Skeletal muscle tissue (tissue), 3 donors: ENCODE measurements at regions not wholly inside any gene's neighbourhood (a gene's known extent, or its start where the extent isn't known, plus 50 kb on each side); places are given as distances from the start of the nearest gene placed in this dataset.
A peak's percentile ranks its signal among the peaks of the same experiment; 100 is the strongest.
"Not testable (repeated sequence)": the region's sequence is repeated elsewhere in the genome, so short reads cannot be mapped to it uniquely, and the experiment has no call there.

Source experiments
- H3K27ac ChIP-seq: one replicate; pipeline ENCODE4 v1.7.0; 2013; ENCODE audit warnings: mild to moderate bottlenecking, low read depth, low read length, inconsistent platforms
- H3K27me3 ChIP-seq, 3 donors: one replicate each; pipeline ENCODE4 v1.7.0; 2013; ENCODE audit warnings: low read length in 3 of 3; ENCODE audit not compliant: control insufficient read depth in 3 of 3, insufficient read depth in 3 of 3
- H3K36me3 ChIP-seq, 3 donors: one replicate each; pipeline ENCODE4 v1.7.0; 2013; ENCODE audit warnings: low read length in 3 of 3; ENCODE audit not compliant: control insufficient read depth in 3 of 3, insufficient read depth in 3 of 3
- H3K4me1 ChIP-seq, 3 donors: one replicate each; pipeline ENCODE4 v1.7.0; 2013; ENCODE audit warnings: low read length in 3 of 3, mild to moderate bottlenecking in 3 of 3; ENCODE audit not compliant: control insufficient read depth in 3 of 3, insufficient read depth in 3 of 3
- H3K4me3 ChIP-seq, 3 donors: one replicate each; pipeline ENCODE4 v1.7.0; 2013; ENCODE audit warnings: low read length in 3 of 3
- H3K9ac ChIP-seq, 3 donors: one replicate each; pipeline ENCODE4 v1.7.0; 2013; ENCODE audit warnings: low read length in 3 of 3, mild to moderate bottlenecking in 3 of 3, moderate library complexity in 2 of 3, low read depth in 1 of 3
- H3K9me3 ChIP-seq, 3 donors: one replicate each; pipeline ENCODE4 v1.7.0; 2013; ENCODE audit warnings: low read length in 3 of 3; ENCODE audit not compliant: control insufficient read depth in 3 of 3
- donor health status: Osteomylitis.

DNA sequence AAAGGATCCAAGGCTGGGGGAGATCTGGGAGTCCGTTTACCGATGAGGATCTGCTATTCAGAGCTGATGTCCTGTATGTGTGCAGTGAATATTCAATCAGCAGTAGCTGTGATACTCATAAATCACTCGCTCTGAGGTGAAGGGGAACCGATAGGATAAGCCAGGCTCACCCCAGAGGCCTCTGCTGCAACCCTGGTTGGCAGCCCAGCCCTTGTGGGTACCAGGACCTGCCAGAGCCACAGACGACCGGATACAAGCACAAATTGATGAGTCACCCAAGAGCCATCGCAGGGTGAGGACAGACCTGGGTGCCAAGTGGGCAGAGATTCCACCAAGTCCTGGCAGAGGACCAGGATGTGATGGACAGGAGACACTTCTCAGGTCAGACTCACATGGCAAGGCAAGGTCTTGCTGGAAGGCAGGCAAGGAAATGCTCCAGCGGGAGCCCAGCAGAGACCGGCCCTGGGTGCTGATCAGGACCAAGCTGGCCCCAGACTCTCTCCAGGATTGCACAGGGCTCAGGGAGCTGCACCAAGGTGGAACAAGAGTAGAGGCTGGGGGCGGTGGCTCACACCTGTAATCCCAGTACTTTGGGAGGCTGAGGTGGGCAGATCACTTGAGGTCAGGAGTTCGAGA, 112.2 kb upstream of the ZNF479 start:
- not testable (repeated sequence) for H3K27ac ChIP-seq, H3K4me3 ChIP-seq, H3K4me1 ChIP-seq, H3K27me3 ChIP-seq, H3K36me3 ChIP-seq, H3K9ac ChIP-seq, H3K9me3 ChIP-seq

DNA sequence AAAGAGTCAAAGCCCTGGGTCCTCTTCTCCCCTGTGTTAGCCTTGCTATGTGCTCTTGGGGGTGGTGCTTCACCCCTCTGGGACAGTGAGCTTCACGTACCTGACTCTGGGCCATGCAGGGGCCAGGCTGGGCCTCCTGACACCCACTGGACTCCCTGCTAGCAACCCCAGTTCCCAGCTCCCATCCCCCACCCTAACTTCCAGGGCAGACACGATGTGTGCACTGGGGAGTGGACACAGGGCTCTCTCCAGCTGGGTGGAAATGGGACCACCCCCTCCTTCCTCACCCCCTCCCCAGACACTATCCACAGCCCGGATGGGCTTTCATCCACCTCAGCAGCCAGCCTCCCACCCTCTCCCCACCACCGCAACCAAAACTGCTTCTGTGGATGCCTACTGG, 113.0 kb upstream of the ZNF479 start:
- peaks cover 2 to 8% (median 4%) of the 10 kb centered on the region in 3 donors for H3K9me3 ChIP-seq
- no peak overlapping the region for H3K9ac ChIP-seq
- no peaks in the 10 kb centered on the region for H3K27me3 ChIP-seq
- H3K4me1 ChIP-seq: no peaks in the 10 kb centered on the region
- no peak overlapping the region for H3K27ac ChIP-seq
- H3K36me3 ChIP-seq: no peaks in the 10 kb centered on the region
- no peak overlapping the region for H3K4me3 ChIP-seq

DNA sequence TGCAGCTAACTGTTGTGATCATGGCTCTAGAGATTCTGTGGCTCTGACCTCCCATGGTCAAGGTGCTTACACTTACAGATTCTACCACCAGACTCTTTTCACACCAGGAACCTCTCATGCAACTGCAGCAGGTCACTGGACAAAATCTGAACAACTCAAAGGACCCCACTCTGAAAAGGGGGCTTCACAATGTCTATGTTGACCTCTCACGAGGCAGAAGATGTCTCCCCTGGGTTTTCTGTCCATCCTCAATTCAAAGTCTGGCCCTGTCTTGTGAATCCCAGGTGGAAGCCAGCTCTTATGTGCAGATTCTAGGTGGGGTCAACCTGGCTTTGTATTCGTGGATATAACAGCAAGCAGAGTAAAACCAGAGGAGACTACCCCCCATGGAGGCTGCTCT, 118.6 kb upstream of the ZNF479 start:
- no peak overlapping the region for H3K9ac ChIP-seq
- peaks cover 2 to 3% (median 3%) of the 10 kb centered on the region in 3 donors for H3K9me3 ChIP-seq
- no peak overlapping the region for H3K4me3 ChIP-seq
- no peaks in the 10 kb centered on the region for H3K4me1 ChIP-seq
- H3K27ac ChIP-seq: no peak overlapping the region
- H3K27me3 ChIP-seq: no peaks in the 10 kb centered on the region
- H3K36me3 ChIP-seq: no peaks in the 10 kb centered on the region

DNA sequence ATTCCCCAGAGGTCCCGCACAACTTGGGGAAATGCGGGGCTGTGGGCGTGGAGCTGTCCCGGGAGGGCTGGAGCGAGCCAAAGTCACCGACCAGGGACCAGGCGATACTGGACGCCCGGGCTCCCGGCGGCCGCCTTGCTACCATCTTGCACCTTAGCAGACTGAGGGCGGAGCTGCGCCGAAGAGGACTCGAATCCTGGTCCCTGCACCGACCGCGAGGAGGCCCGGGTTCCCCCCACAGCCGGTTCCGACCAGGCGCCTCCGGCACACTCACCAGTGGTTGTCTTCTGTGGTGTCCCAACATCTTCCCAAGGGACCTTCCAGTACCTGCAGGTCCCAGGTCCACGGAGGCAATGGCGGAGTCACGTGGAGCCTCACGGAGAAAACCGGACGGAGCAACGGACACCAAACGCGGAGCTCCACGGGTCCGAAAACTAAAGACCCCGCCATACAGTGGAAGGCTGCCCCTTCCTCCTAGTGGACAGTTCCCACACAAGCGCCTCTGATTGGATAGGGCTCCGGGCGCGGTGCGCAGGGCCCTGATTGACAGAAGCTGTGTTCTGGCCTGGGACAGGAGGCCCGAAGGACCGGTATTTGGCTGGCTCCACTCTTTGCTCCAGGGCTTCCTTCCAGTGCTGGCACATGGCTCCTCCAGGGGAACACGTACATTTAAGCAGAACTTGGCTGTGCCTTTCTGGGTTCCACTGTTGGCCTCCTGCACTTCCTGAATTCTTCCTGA, 124.6 kb upstream of the ZNF479 start:
- Histone ChIP-seq H3K9me3 (peaks cover 2 to 7% (median 3%) of the 10 kb centered on the region in 3 donors), H3K27ac (no peak overlapping the region), H3K4me3 (no peak overlapping the region), H3K4me1 (no peaks in the 10 kb centered on the region), H3K36me3 (no peaks in the 10 kb centered on the region), H3K9ac (no peak overlapping the region), H3K27me3 (no peaks in the 10 kb centered on the region)

DNA sequence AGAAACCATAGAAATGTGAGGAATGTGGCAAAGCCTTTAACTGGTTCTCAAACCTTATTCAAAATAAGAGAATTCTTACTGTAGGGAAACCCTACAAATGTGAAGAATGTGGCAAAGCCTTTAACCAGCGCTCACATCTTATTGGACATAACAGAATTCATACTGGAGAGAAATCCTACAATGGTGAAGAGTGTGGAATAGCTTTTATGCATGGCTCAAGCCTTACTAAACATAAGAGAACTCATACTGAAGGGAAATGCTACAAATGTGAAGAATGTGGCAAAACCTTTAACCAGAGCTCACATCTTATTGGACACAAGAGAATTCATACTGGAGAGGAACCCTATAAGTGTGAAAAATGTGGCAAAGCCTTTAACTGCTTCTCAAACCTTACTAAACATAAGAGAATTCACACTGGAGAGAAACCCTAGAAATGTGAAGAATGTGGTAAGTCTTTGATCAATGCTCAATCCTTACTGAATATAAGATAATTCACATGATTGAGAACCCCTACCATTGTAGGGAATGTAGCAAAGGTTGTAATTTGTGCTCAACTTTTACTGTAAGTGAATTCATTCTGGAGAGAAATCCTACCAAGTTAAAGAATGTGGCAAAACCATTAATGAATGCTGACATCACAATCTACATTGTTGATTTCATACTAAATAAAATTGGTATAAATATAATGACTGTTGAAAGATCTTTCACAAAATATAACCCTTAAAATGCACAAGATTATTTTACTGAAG, 142.5 kb upstream of the ZNF479 start:
- no peak overlapping the region for H3K4me3 ChIP-seq
- H3K4me1 ChIP-seq: no peaks in the 10 kb centered on the region
- H3K27ac ChIP-seq: no peak overlapping the region
- no peak overlapping the region for H3K9ac ChIP-seq
- no peaks in the 10 kb centered on the region for H3K36me3 ChIP-seq
- peaks cover 5 to 14% (median 9%) of the 10 kb centered on the region in 3 donors for H3K9me3 ChIP-seq
- no peaks in the 10 kb centered on the region for H3K27me3 ChIP-seq

DNA sequence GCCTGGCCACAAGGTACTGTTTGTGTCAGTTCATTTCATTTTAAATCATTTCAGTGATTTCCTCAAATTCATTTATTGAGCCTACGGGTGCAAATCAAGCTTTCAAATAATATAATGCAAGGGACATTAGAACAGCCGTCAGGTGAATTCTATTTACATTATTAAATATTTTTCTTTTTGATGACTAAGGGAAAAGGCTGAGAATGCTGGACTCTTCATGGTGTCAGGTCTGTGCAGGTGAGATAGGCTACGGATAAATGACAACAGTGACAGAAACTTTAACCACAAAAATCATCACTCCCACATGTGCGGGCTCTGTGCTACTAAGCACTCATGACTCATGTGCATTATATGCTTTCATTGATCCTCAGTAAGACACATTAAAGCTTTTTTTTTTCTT, 149.2 kb upstream of the ZNF716 start:
- Histone ChIP-seq H3K9ac (no peak overlapping the region), H3K4me1 (no peaks in the 10 kb centered on the region), H3K9me3 (peaks cover 0 to 3% (median 0%) of the 10 kb centered on the region in 3 donors), H3K27ac (no peak overlapping the region), H3K4me3 (no peak overlapping the region), H3K36me3 (no peaks in the 10 kb centered on the region), H3K27me3 (no peaks in the 10 kb centered on the region)

DNA sequence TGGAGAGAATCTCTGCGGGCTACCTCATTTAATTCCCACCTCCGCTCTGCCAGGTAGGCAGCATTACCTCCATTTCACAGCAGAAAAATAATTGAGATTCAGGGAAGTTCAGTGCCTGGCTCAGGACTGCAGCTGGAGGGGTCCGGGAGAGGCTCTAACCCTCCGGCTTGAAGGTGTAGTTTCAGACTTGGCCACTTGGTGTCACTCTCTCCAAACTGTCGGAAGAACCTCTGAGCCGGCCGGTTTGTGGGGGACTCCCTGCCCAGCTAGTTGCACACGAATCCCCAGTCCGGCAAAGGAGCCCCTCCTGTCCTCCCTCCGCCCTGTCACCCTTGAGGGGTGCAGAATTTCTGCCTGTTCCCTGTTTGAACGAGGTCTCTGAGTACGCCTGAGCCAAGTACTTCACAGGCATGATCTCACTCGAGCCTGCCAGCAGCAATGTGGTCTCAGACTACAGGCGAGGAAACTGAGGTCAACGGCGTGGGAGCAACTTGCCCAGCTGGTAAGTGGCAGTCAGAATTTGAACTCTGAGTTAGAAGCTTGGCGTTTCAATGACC, 144.7 kb upstream of the ZNF716 start:
- peak overlapping the region in 1 of 3 donors; percentile 48 for H3K4me3 ChIP-seq
- no peak overlapping the region for H3K9ac ChIP-seq
- H3K4me1 ChIP-seq: no peaks in the 10 kb centered on the region
- no peaks in the 10 kb centered on the region for H3K27me3 ChIP-seq
- no peak overlapping the region for H3K27ac ChIP-seq
- no peaks in the 10 kb centered on the region for H3K9me3 ChIP-seq
- H3K36me3 ChIP-seq: no peaks in the 10 kb centered on the region

DNA sequence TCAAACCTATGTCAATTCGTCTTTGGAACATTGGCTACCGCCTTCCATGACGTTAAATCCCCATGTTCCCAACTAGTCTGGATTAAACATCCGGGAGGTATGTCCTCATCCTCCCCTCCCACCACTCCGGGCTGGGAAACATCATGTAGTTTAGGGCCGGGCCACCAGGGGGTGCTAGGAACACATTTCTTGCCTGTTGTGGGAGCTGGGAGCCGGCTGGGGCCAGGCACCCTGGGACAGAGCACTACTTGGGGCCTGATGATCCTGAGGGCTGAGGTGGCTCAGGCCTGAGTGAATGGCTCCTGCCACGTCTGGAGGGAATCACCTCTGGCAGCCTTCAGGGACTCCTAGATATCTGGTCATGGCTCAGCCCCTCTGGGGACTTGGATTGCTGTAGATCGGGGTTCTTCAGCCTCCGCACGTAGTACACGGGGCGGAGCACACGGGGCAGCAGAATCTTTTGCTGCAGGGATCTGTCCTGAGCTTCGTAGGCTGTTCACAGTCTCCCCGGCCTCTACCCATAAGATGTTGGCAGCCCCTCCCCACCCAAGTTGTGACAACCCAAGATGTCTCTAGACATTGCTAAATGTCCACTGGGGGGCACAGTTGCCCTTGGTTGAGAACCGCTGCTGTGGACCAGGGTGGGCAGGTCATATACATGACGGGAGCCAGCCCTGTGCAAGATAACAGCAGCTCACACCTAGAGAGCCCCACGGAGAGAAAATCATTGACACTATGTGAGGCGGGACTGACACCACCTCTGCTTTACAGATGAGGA, 141.2 kb upstream of the ZNF716 start:
- no peaks in the 10 kb centered on the region for H3K27me3 ChIP-seq
- no peaks in the 10 kb centered on the region for H3K4me1 ChIP-seq
- no peaks in the 10 kb centered on the region for H3K36me3 ChIP-seq
- H3K9me3 ChIP-seq: no peaks in the 10 kb centered on the region
- H3K4me3 ChIP-seq: no peak overlapping the region
- no peak overlapping the region for H3K27ac ChIP-seq
- no peak overlapping the region for H3K9ac ChIP-seq

DNA sequence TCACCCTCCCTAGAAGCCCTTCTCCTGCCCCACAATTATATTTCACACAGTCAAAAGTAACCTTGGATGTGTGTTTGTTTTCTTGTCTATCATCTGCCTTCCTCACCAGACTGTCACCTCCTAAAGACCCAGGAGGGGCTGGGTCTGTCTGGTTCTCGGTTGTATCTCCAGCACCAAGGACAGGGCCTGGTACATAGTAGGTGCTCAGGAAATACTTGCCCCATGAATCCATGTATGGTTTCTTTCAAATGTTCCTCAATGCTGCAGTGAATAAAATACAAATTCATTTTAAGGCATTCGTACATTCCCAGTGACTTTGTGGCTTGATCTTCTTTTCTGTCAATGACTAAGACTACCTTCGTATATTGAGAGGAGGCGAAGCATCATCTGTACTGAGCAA, 122.9 kb upstream of the ZNF716 start:
- Histone ChIP-seq H3K4me3 (no peak overlapping the region), H3K36me3 (no peaks in the 10 kb centered on the region), H3K9ac (no peak overlapping the region), H3K9me3 (peaks cover 0 to 6% (median 3%) of the 10 kb centered on the region in 3 donors), H3K4me1 (no peaks in the 10 kb centered on the region), H3K27me3 (no peaks in the 10 kb centered on the region), H3K27ac (no peak overlapping the region)
